ENCODE measurements at regions not wholly inside any gene's neighbourhood (a gene's known extent, or its start where the extent isn't known, plus 50 kb on each side); places are given as distances from the start of the nearest gene placed in this dataset.

GRCh38 chr10:36349445-36350078 is 707.5 kb upstream of the FZD8 start:
- DNase-seq: no peak

DNA sequence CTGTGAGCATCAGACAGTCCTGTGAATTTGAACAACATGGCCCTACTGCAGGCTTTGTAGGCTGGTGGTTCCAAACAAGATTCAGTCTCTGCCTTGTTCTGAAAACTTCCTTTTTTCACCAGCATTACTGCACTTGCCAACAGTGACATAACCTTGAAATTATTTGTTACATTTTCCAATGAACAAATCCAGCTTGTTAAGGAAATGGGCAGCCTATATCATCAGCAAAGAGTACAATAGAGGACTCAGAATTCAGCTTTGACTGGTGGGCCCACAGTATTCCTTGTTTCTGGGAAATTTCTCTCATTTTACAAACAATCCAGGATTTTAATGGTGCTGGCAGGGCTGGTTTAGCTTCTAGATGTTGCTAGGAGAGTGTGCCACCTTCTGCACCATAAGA is 703.7 kb upstream of the FZD8 start:
- no peak for DNase-seq

GRCh38 chr10:36345175-36345533 is 703.1 kb upstream of the FZD8 start:
- no peak for DNase-seq

DNA sequence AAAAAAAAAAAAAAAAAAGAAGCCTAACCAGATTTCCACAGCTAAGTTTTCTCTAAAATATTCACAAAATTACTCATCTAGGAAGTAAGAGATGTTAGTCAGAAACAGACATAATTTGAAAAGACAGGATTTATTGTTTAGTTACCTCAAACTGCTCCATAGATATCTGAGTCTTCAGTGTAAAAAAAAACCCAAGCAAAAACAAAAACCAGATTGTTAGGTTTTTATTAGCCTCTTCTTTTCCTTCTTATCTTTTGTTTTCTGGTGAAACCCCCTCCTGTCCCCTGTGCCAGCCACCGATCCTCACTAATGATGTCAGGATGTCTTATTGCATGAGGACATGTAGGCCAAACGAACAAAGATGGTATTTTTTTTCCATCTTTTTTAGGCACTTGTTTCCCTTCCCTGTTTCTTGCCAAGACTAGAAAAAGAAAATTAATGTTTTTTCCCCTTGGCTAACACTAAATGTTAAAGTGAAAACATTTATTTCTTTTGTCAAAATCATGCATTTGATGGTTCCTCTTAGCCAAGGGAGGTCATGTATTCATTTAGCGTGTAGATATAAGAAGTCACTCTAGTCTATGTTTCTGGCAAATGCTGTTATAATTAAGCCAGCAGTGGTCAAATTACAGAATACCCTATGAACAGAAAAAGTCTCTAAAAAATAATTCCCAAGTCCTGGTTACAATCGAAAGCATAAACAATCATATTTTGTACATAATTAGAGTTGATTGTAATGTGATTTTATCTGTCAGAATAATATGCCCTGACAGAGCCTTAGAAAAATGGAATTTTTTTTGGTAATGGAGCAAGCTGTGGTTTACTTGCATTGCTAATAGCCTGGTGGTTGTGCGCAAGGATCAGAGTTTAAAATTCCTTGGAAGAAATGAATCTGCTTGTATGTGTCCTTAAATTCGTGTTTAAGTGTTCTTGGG is 702.4 kb upstream of the FZD8 start:
- DNase-seq: no peak

DNA sequence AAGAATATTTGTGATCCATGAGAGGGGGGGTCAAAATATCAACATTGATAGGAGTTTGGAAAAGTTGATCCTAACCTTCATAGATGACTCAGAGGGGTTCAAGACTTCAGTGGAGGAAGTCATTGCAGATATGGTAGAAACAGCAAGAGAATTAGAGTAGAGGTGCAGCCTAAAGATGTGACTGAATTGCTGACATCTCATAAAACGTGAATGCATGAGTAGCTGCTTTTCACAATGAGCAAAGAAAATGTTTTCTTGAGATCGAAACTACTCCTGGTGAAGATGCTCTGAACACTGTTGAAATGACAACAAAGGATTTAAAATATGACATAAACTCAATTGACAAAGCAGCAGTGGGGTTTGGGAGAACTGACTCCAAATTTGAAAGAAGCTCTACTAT is 700.7 kb upstream of the FZD8 start:
- no peak for DNase-seq

- DNase-seq: no peak
Observed at GRCh38 chr10:36341471-36341870, 699.4 kb upstream of the FZD8 start.

- DNase-seq: no peak
Observed at GRCh38 chr10:36336315-36336714, 694.2 kb upstream of the FZD8 start.

DNA sequence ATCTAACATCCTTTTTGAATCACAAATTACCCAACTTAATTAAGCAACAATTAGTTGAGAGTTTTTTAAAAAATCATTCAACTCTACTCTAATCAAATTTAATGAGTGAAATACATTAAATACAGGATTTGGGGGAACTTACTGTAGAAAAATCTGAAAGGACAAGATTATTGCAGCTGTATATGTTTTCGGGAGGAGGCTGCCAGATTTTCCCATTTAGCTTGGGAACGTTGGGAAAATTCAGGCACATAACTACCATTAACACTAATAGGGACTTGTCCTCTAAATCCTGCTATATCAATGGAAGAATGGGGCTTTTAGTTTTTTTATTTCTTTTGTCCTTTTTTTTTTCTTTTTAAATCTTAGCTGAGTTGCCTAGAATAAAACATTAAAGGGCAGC is 691.4 kb upstream of the FZD8 start:
- no peak for DNase-seq

GRCh38 chr10:36332926-36333325 is 690.8 kb upstream of the FZD8 start:
- DNase-seq: no peak

DNA sequence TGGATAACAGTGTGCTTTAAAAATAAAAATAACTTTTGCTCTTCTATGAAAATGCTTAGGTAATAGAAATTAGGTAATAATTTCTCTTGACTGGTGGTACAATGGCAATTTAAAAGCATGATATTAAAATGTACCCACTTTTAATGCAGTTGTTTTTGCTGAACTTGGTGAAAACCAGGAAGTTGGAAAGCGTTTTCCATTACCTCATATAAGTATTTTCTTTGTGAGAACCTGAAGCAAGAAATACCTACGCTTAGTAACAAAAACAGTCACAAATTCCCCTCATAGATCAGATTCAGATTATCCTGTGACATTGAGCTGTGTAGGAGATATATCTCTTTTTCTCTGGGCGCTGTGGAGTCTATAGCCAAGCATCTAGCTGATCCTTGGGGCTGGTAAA is 689.0 kb upstream of the FZD8 start:
- no peak for DNase-seq

DNA sequence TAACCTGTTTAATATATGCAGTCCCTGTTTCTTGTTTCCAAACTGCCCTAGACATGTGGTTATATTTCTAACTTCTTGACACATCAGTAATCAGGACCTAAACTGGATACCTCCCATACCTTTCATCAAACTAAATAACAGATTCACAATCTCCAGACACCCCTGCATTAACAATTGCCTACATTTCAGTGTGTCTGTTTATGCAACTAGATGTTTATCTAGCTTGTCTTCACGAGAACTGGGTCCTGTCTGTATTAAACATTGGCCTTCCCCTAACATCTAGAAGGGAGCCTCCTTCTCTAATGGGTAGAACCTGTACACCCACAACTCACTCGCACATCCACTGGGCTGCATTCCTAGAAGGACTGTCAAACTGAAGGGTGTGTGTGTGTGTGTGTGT is 683.7 kb upstream of the FZD8 start:
- DNase-seq: no peak

- no peak for DNase-seq
Observed at GRCh38 chr10:36324831-36325230, 682.7 kb upstream of the FZD8 start.

- DNase-seq: no peak
Observed at GRCh38 chr10:36313142-36313541, 671.0 kb upstream of the FZD8 start.

- DNase-seq: no peak
Observed at GRCh38 chr10:36303896-36304295, 661.8 kb upstream of the FZD8 start.

- DNase-seq: no peak
Observed at GRCh38 chr10:36302086-36302485, 660.0 kb upstream of the FZD8 start.

DNA sequence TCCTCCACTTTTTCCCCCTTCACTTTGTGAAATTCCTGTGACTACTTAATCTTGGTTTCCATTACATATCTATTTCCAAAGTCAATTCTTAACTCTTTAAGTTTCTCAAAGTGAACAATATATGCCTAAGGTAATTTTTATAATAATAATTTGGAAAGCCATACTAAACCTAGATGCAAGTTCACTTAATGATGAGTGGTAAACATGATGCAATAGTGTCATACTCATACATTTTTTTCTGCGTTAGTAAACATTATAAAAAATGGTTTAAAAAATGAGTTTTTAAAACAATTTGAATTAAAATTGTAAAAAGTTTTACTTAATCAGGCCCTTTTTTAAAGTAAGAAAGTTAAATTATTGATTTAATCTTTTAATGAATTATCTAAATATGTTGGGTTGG is 659.4 kb upstream of the FZD8 start:
- DNase-seq: no peak

- DNase-seq: no peak
Observed at GRCh38 chr10:36301139-36301538, 659.0 kb upstream of the FZD8 start.

DNA sequence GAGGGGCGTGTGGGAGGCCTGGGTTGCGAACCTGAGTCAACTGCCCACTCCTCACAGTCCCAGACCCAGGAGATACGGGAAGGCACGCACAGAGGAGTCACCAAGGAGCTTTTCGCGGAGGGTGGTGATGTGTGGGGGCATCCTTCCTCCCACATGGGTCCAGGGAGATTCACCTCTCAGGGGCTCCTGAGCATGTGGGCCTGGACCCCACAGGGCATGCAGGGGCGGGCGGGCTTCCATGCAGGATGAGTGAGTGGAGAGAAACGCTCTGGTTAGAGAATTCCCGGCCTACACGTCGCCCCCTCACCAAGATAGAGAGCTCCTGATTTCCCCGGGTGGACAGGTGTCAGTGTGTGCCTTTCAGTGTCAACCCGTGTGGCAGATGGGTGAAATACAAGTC is 641.7 kb upstream of the FZD8 start:
- DNase-seq: no peak

GRCh38 chr10:36281831-36282331 is 639.8 kb upstream of the FZD8 start:
- DNase-seq: no peak

- no peak for DNase-seq
Observed at GRCh38 chr10:36280890-36281499, 638.9 kb upstream of the FZD8 start.

GRCh38 chr10:36280321-36280741 is 638.2 kb upstream of the FZD8 start:
- no peak for DNase-seq

DNA sequence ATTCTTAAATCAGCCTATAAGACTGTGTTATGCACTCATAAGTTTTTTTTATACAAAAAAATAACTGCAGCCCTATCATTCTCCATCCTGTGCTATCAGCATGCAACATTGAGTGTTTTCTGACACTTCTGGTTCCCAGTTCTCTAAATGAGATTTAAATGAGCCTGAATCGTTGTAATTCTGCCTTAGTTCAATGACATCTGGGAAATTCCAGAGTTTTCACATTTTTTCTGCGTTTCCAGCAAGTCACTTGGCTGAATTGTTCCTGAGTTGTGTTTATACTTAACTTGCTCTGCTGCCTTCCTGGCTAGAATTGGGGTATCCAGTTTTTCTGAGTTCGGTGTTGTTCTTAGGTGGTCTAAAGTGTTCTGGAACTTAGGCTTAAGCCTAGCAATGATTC is 636.1 kb upstream of the FZD8 start:
- DNase-seq: no peak

GRCh38 chr10:36277459-36277858 is 635.4 kb upstream of the FZD8 start:
- DNase-seq: no peak
